ENCODE measurements at regions not wholly inside any gene's neighbourhood (a gene's known extent, or its start where the extent isn't known, plus 50 kb on each side); places are given as distances from the start of the nearest gene placed in this dataset.

DNA sequence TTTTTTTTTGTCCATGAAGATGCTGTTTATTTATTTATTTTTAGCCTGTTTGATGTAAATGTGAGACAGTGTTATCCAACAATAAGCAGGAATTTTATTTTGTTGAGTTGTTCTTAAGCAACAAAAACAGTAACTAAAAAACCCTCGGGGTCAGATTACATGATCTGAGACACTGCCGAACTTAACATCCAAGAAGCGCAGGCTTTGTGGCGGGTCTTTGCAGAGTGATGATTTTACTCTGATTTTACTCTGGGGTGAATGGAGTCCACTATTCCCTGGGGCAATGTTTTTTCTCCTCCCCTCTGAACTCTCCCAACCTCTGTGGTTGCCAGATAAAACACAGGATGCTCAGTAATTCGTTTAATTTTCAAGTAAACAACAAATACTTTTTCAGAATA is 450.1 kb upstream of the B3GAT1 start:
- CTCF ChIA-PET: no interaction called here
- no peak for DNase-seq
- no TSS peak for BruUV-seq (replicated peaks)
- no peaks in the 10 kb centered on the region for H3F3A ChIP-seq (ENCODE audit: insufficient read depth, low read depth)
- H2AFZ ChIP-seq: no peak overlapping the region
- no peaks in the 10 kb centered on the region for H3K9me2 ChIP-seq (ENCODE audit: insufficient read depth)
- no peak overlapping the region for H3K27ac ChIP-seq
- TF ChIP-seq EZH2 (IDR thresholded peaks at IDR 0.05; ENCODE audit: low read depth): no peak
- POLR2A ChIA-PET (ENCODE audit: unreplicated experiment): no interaction called here
- H4K20me1 ChIP-seq (ENCODE audit: insufficient read depth): no peaks in the 10 kb centered on the region
- H3K4me1 ChIP-seq (replicated peaks; ENCODE audit: insufficient read depth): no peaks in the 10 kb centered on the region
- H3K9me3 ChIP-seq (ENCODE audit: insufficient read depth, low read depth): no peaks in the 10 kb centered on the region
- H3K4me3 ChIP-seq: no peak overlapping the region
- H3K4me2 ChIP-seq: no peak overlapping the region
- no peaks in the 10 kb centered on the region for H3K79me2 ChIP-seq (ENCODE audit: low read depth)
- intact Hi-C loops (cut with micrococcal nuclease; ENCODE audit: unreplicated experiment): no loop called here
- H3K36me3 ChIP-seq (ENCODE audit: low read depth): no peaks in the 10 kb centered on the region
- H3K27me3 ChIP-seq (ENCODE audit: insufficient read depth, low read depth): peaks cover 47% of the 10 kb centered on the region

DNA sequence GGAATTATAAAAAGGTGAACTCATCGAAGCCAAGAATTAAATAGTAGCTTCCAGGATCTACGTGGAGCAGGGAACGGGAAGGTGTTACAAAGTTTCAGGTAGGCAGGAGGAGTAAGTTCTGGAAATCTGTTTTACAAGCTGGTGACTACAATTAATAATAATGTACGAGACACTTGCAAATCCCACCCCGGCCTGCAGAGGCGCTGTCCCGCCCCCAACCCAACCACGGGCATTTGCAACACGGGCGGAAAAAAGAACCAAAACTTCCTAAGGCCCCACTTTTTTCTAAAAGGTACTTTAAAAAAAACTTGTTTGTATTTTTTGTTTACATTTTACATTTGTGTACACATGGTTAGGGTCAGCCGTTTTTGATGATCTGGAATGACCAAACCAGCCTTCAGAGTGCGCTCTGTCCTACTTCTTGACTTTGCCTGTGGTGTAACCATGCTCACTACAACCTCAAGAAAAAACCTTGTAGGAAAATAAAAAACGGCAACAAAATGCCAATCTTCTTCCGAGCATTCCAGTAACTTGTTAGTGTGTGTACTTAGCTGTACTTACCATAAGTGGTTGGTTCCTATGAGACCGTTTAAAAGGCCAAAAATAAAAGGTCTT is 449.6 kb upstream of the B3GAT1 start:
- no peaks in the 10 kb centered on the region for H3K36me3 ChIP-seq (ENCODE audit: low read depth)
- no peaks in the 10 kb centered on the region for H3K9me2 ChIP-seq (ENCODE audit: insufficient read depth)
- H4K20me1 ChIP-seq (ENCODE audit: insufficient read depth): no peaks in the 10 kb centered on the region
- H3K27me3 ChIP-seq (ENCODE audit: insufficient read depth, low read depth): peaks cover 45% of the 10 kb centered on the region
- no peaks in the 10 kb centered on the region for H3K4me1 ChIP-seq (replicated peaks; ENCODE audit: insufficient read depth)
- no TSS peak for BruUV-seq (replicated peaks)
- DNase-seq: no peak
- no peak overlapping the region for H3K4me2 ChIP-seq
- no peaks in the 10 kb centered on the region for H3K79me2 ChIP-seq (ENCODE audit: low read depth)
- TF ChIP-seq EZH2 (IDR thresholded peaks at IDR 0.05; ENCODE audit: low read depth): no peak
- TF ChIP-seq, protein P1, sequence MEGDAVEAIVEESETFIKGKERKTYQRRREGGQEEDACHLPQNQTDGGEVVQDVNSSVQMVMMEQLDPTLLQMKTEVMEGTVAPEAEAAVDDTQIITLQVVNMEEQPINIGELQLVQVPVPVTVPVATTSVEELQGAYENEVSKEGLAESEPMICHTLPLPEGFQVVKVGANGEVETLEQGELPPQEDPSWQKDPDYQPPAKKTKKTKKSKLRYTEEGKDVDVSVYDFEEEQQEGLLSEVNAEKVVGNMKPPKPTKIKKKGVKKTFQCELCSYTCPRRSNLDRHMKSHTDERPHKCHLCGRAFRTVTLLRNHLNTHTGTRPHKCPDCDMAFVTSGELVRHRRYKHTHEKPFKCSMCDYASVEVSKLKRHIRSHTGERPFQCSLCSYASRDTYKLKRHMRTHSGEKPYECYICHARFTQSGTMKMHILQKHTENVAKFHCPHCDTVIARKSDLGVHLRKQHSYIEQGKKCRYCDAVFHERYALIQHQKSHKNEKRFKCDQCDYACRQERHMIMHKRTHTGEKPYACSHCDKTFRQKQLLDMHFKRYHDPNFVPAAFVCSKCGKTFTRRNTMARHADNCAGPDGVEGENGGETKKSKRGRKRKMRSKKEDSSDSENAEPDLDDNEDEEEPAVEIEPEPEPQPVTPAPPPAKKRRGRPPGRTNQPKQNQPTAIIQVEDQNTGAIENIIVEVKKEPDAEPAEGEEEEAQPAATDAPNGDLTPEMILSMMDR (conservative IDR thresholded peaks at IDR 0.05): peak; percentile 62
- H3F3A ChIP-seq (ENCODE audit: insufficient read depth, low read depth): no peaks in the 10 kb centered on the region
- ChIA-PET POLR2A (ENCODE audit: unreplicated experiment) (no interaction called here), CTCF (no interaction called here)
- no peak overlapping the region for H3K27ac ChIP-seq
- intact Hi-C loops (cut with micrococcal nuclease; ENCODE audit: unreplicated experiment): no loop called here
- no peak overlapping the region for H3K4me3 ChIP-seq
- H2AFZ ChIP-seq: no peak overlapping the region
- H3K9me3 ChIP-seq (ENCODE audit: insufficient read depth, low read depth): no peaks in the 10 kb centered on the region

DNA sequence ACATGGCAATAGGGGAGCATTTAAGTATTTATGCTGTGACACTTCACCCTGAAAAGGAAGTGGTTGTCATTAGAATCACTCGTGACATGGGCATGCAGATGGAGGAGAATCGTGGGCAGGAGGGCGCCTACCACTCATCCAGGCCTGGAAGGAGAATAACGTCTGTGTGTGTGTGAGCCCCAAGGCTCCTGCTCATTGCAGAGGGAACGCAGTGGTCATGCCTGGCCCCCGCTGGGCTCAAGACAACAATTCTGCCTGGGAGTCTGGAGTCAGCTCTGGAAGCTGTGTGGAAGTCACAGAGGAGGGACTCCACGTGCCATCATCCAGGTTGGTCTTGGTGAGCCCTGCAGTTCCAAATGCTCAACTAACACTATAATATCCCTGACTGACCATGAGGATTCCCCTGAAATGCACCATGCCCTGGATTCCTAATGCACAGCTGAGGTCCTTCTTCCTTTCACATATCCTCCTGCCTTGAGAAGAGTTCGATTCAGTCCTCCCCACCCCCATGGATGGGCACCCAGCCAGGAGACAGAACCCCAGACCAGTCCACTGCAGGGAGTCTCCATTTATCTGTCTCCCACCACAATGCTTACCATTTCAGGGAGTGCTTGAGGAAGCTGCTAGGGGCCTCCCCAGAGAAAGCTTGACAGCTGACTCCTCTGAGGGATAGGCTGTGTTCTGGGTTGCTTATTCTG is 446.9 kb upstream of the B3GAT1 start:
- Histone ChIP-seq H3K4me2 (no peak overlapping the region), H2AFZ (no peak overlapping the region), H4K20me1 (ENCODE audit: insufficient read depth) (no peaks in the 10 kb centered on the region), H3K27ac (no peak overlapping the region), H3K4me1 (replicated peaks; ENCODE audit: insufficient read depth) (no peaks in the 10 kb centered on the region), H3K36me3 (ENCODE audit: low read depth) (no peaks in the 10 kb centered on the region), H3K9me3 (ENCODE audit: insufficient read depth, low read depth) (no peaks in the 10 kb centered on the region), H3K27me3 (ENCODE audit: insufficient read depth, low read depth) (peaks cover 46% of the 10 kb centered on the region), H3F3A (ENCODE audit: insufficient read depth, low read depth) (no peaks in the 10 kb centered on the region), H3K9me2 (ENCODE audit: insufficient read depth) (no peaks in the 10 kb centered on the region), H3K79me2 (ENCODE audit: low read depth) (no peaks in the 10 kb centered on the region), H3K4me3 (no peak overlapping the region)
- POLR2A ChIA-PET (ENCODE audit: unreplicated experiment): no interaction called here
- no TSS peak for BruUV-seq (replicated peaks)
- intact Hi-C loops (cut with micrococcal nuclease; ENCODE audit: unreplicated experiment): no loop called here
- no peak for DNase-seq
- no peak for TF ChIP-seq EZH2 (IDR thresholded peaks at IDR 0.05; ENCODE audit: low read depth)
- TF ChIP-seq, protein P1 (conservative IDR thresholded peaks at IDR 0.05): no peak
- CTCF ChIA-PET: no interaction called here
